HG02870 (cell line): ENCODE measurements at regions not wholly inside any gene's neighbourhood (a gene's known extent, or its start where the extent isn't known, plus 50 kb on each side); places are given as distances from the start of the nearest gene placed in this dataset.

Source experiments
- ATAC-seq: cut with Tn5 transposase; IDR thresholded peaks from one replicate; pipeline ENCODE4 v1.9.1; 2021; ENCODE audit warnings: mild to moderate bottlenecking, moderate library complexity; ENCODE audit not compliant: unreplicated experiment

- no peak for ATAC-seq
Observed at GRCh38 chr6:144855375-144855774, 570.2 kb downstream of the UTRN start.

GRCh38 chr6:144855812-144856531 is 570.8 kb downstream of the UTRN start:
- no peak for ATAC-seq

- ATAC-seq: no peak
Observed at GRCh38 chr6:144856622-144857021, 571.5 kb downstream of the UTRN start.

- ATAC-seq: no peak
Observed at GRCh38 chr6:144857086-144857485, 572.0 kb downstream of the UTRN start.

- no peak for ATAC-seq
Observed at GRCh38 chr6:144862769-144863168, 577.6 kb downstream of the UTRN start.

- ATAC-seq: no peak
Observed at GRCh38 chr6:144867761-144868160, 582.6 kb downstream of the UTRN start.

GRCh38 chr6:144870782-144871181 is 585.6 kb downstream of the UTRN start:
- ATAC-seq: no peak

GRCh38 chr6:144873623-144874378 is 588.7 kb downstream of the UTRN start:
- no peak for ATAC-seq

- ATAC-seq: no peak
Observed at GRCh38 chr6:144876689-144877088, 591.6 kb downstream of the UTRN start.

- no peak for ATAC-seq
Observed at GRCh38 chr6:144877118-144877517, 592.0 kb downstream of the UTRN start.

- ATAC-seq: no peak
Observed at GRCh38 chr6:144878577-144878976, 593.4 kb downstream of the UTRN start.

GRCh38 chr6:144879436-144879835 is 594.3 kb downstream of the UTRN start:
- ATAC-seq: no peak

GRCh38 chr6:144882425-144882824 is 597.3 kb downstream of the UTRN start:
- no peak for ATAC-seq

GRCh38 chr6:144883915-144884314 is 598.8 kb downstream of the UTRN start:
- no peak for ATAC-seq

- no peak for ATAC-seq
Observed at GRCh38 chr6:144885817-144886216, 600.7 kb downstream of the UTRN start.

GRCh38 chr6:144886682-144887081 is 601.5 kb downstream of the UTRN start:
- no peak for ATAC-seq

GRCh38 chr6:144888621-144889020 is 603.5 kb downstream of the UTRN start:
- ATAC-seq: no peak

- no peak for ATAC-seq
Observed at GRCh38 chr6:144893680-144894151, 608.6 kb downstream of the UTRN start.

GRCh38 chr6:144894240-144894639 is 609.1 kb downstream of the UTRN start:
- no peak for ATAC-seq

GRCh38 chr6:144895313-144896278 is 610.5 kb downstream of the UTRN start:
- no peak for ATAC-seq

- no peak for ATAC-seq
Observed at GRCh38 chr6:144896289-144896688, 611.2 kb downstream of the UTRN start.
